IPS-NIHi7 (cell line): ENCODE measurements at regions not wholly inside any gene's neighbourhood (a gene's known extent, or its start where the extent isn't known, plus 50 kb on each side); places are given as distances from the start of the nearest gene placed in this dataset.

ENCODE experiments used
- DNase-seq: peaks from one replicate; pipeline ENCODE4 v3.0.0; 2012; ENCODE audit warnings: mixed read lengths; ENCODE audit errors: extremely low spot score

DNA sequence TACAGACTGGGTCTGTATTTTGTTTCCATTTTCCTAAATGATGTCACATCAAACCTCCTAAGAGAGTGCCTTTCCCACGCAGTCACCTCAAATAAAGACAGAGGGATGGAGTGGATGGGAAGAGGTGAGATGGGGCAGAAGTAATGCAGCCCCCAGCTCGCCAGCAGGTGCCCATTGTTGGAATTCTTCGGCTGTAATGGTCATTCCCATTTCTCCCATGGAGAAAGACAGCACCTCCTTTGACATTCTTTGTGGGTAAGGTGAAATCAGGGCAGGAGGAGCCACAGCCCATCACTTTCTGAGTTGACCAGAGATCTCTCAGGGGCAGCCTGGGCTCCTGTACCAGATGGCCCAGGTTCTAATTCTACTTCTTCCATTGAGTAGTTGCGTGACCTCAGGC lies 84.4 kb upstream of the NR2F2 start:
- DNase-seq: no peak

DNA sequence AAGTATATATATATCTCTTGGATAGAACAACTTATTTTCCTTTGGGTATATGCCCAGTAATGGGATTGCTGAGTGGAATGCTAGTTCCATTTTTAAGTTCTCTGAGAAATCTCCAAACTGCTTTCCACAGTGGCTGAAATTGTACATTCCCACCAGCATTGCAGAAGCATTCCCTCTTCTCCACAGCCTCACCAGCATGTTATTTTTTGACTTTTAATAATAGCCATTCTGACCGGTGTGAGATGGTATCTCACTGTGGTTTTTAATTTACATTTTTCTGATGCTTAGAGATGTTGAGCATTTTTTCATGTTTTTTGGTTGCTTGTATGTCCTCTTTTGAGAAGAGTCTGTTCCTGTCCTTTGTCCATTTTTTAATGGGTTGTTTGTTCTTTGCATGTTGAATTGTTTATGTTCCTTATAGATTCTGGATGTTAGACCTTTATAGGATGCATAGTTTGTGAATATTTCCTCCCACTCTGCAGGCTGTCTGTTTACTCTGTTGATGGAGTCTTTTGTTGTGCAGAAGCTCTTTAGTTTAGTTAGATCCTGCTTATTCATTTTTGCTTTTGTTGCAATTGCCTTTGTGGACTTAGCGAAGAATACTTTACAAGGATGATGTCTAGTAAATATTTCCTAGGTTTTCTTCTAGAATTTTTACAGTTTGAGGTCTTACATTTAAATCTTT lies 82.7 kb upstream of the NR2F2 start:
- no peak for DNase-seq

DNA sequence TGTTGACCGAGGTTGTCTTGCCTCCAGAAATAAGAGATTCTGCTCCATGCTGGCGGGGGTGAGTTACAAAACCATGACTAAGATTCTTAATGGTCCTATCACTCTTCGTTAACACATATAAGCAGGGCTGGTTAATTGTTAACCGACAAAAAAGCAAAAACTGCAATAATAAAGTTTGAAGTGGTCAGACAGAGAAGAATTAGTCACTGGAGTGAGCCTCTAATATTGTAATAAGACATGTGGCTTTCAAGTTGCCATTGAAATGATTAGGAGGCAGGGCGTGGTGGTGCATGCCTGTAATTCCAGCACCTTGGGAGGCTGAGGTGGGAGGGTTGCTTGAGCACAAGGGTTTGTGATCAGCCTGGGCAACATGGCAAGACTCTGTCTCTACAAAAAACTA lies 78.4 kb upstream of the NR2F2 start:
- DNase-seq: no peak

DNA sequence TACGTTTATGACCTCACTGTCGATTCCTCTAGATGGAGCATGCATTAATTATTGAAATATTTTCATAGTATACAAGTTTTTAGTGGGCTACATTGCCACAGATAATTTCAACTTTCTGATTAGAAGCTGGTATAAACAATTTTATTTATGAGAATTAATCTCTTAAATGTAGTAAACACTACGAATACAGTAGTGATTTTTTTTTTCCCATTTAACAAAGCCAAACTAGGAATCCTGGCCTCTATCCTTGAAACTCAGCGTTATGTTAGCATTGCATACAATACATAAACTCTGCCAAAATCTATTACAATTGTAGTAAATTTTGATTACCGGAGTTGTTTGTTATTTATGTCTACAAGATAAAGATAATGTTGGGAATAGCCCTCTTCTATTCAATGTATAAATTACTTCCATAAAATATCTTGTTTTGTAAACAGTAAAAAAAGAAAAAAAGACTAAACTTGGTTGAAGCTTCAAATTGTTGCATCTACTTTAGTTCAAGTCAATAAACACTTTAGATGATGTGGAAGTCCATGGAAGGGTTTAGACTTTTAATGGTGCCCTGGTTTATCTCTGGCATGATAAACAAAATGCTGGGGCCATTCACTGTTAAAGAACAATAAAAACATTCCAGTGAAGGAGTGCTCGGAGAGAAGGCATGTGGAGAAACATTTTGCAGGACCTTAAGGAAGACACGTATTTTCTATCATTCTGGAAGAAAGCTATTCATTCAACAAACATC lies 77.3 kb upstream of the NR2F2 start:
- no peak for DNase-seq

GRCh38 chr15:96254173-96254572 lies 76.3 kb upstream of the NR2F2 start:
- DNase-seq: no peak

DNA sequence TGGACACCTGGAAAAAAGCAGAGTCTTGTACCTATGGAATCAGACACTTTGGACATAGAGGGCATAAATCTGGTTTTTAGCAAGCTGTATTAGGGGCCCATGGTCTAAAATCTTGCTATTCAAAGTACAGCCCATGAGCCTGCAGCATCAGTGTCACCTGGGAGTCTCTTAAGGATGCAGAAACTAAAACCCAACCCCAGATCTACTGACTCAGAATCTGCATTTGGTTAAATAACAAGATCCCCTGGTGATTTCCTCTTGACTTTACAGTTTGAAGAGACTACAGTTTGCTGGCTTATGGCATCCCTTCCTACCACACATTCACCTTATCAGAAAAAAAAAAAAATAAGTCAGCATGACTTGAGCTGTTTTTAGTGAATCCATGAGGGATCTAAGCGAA lies 74.9 kb upstream of the NR2F2 start:
- no peak for DNase-seq

- no peak for DNase-seq
These were observed 68.9 kb upstream of the NR2F2 start for GRCh38 chr15:96261575-96262034.

- no peak for DNase-seq
These were observed 68.4 kb upstream of the NR2F2 start for GRCh38 chr15:96262097-96262496.

- DNase-seq: no peak
These were observed 67.7 kb upstream of the NR2F2 start for GRCh38 chr15:96262549-96263489.

DNA sequence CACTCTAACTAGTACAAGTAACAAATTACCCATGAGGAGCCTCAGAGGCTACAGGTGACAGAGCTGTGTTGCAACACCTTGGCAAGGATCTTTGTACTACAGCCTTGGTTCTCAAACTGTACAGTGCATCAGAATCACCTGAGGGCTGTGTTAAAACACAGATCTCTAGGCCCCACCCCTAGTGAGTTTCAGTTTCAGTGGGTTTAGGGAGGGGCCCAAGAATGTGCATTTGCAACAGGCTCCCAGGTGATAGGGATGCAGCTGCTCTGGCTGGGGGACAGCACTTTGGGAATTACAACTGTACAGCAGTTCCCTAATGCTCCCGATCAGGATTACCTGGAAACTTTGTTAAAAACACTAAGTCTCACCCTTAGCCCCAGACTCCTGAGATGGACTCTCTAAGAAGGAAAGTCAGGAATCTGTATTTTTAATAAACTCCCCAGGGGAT lies 66.1 kb upstream of the NR2F2 start:
- DNase-seq: no peak

DNA sequence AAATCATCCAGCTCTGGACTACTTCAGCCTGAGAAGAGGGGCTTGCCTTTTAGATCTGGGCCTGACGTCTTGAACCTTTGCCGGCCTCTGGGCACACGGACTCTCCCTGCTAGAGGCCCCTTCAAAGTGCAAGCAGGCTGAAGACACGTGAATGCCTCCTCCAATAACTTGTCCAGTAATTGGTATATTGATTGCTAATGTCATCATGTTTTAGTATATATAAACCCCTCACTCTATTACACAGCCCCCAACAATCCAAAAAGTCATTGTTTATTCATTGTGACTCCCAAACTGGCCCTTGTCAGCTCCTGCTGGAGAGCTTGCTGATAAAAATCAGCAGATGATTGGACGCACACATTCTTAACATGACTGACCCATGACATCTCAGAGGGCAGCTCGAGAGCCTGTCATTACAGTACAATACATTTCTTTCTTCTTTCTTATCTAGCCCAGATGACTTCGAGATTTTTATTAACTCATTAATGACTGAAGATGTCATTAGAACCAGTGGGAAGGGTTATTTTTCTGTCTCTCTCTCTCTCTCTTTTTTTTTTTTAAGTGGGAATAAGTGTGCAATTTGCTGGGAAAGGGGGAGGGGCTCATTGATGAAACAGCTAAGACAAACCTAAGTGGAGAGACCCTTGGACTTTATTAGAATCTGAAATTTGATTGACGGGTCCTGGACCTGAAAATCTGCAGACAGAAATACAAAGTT lies 65.5 kb upstream of the NR2F2 start:
- DNase-seq: no peak

GRCh38 chr15:96266456-96266855 lies 64.0 kb upstream of the NR2F2 start:
- DNase-seq: no peak

DNA sequence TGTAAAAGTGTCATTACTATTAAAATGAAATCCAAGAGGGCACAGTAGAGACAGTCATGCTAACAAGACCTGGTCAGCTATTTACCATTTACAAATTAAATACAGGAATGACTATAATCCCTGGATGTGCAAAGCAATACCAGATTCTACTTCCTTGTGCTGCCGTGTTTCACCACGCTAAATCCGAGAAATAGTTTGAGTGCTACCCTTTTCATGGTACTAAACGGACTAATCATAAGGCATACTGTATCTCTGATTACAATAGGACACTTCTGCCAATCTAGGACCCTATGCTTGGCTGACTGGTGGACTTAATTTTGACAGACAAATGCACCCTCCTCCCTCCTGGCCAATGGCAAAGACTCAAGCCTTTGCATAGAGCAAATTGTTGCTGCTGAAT lies 63.0 kb upstream of the NR2F2 start:
- DNase-seq: no peak

DNA sequence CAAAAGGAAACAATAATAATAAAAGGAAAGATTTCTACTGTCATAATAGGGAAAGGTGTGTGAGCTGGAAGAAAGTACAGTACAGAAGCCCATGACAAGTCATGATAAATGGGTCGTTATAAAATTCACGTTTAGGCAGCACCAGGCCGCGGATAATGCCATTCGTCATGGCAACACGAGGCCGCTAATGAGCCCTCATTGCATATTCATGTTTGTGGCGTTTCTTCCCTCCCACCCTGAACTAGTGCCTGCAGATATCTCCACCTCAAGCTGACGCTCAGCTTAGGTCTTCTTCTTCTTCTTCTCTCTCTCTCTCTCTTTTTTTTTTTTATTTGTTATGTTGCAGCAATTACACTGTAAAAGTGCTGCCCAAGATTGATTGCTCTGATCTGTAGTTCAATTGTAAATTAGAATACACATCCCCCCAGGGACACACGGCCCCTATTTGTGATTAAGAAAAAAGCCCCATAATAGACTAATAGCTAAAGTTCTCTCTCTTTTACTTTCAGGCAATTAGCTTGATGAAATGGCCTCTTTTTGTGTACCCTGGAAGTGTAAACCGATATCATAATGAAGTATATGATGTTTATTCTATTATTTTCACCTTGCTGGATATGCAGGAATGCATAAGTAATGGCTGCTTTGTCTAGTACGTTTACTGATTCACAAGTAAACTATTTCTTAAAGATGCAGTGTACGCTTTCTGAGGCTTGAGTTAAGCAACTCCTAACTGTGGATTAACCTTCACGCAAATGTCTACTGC lies 61.9 kb upstream of the NR2F2 start:
- DNase-seq: peak; percentile 29

GRCh38 chr15:96270581-96271172 lies 59.8 kb upstream of the NR2F2 start:
- DNase-seq: no peak

DNA sequence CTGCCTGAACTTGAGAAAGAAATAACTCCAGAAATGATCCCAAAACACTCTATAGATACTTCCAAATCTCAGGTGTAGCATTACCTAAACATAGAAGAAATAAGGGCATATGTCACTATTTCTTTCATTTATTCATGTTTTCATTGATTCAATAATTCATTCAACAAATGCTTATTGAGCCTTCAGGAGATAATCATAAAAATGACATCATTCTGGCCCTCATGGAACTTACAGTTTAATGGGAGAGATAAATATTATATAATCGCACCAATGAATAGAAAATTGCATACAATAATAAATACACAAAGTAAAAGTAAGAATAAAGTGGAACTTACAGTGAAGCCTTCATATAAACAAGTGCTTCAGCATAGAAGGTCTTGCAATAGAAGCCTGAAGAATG lies 58.1 kb upstream of the NR2F2 start:
- DNase-seq: no peak

- DNase-seq: no peak
These were observed 57.0 kb upstream of the NR2F2 start for GRCh38 chr15:96273317-96274086.

DNA sequence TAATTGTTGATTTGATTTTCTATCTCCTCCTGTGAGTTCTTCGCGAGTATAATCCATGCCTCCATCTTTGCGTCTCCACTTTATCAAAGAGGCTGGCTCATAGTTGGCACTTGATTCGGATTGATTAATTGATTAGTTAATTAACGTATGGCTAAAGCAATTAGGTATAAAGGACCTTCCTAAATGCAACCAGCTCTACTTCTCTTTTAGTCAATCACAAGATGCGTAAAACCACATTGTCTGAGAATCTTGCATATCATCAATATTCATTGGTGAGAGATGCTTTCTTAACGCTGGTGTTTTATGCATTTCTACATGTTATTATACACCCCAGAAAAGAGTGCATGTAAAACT lies 56.4 kb upstream of the NR2F2 start:
- DNase-seq: no peak

GRCh38 chr15:96274698-96275097 lies 55.8 kb upstream of the NR2F2 start:
- no peak for DNase-seq
